HL-60 (cell line): ENCODE measurements at regions not wholly inside any gene's neighbourhood (a gene's known extent, or its start where the extent isn't known, plus 50 kb on each side); places are given as distances from the start of the nearest gene placed in this dataset.

Source experiments
- POLR2AphosphoS5 ChIP-seq: IDR thresholded peaks from 2 replicates; pipeline ENCODE4 v1.6.1; 2012; ENCODE audit warnings: low read depth
- TF ChIP-seq, protein P1 (sequence below): IDR thresholded peaks from one replicate; pipeline ENCODE4 v1.5.1; 2011; ENCODE audit warnings: low read length, control low read depth, inconsistent platforms; ENCODE audit not compliant: insufficient read depth
- TF ChIP-seq, protein P2 (sequence below): IDR thresholded peaks from 2 replicates; pipeline ENCODE4 v1.6.1; 2012; ENCODE audit warnings: low read depth; ENCODE audit not compliant: insufficient replicate concordance

DNA sequence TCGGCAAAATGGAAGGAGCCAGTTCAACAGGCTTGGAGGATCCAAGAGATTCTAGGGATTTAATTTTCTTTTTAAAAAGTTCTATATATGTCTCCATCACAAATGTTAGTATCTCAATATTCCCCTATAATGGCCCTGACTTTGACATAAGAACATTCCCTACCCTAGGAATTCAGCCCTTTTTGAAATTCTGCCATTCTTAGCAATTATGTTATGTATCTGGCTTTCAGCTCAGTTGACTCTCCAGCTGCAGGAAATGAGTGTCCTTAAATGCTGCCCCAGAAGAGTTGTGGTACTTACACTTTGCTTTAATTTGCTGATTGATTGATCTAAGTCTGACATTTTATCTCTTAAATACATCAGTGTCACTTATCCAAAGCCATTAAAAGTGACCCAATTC is 1454.3 kb downstream of the FSTL5 start:
- no peak for TF ChIP-seq POLR2AphosphoS5
- TF ChIP-seq, protein P1, sequence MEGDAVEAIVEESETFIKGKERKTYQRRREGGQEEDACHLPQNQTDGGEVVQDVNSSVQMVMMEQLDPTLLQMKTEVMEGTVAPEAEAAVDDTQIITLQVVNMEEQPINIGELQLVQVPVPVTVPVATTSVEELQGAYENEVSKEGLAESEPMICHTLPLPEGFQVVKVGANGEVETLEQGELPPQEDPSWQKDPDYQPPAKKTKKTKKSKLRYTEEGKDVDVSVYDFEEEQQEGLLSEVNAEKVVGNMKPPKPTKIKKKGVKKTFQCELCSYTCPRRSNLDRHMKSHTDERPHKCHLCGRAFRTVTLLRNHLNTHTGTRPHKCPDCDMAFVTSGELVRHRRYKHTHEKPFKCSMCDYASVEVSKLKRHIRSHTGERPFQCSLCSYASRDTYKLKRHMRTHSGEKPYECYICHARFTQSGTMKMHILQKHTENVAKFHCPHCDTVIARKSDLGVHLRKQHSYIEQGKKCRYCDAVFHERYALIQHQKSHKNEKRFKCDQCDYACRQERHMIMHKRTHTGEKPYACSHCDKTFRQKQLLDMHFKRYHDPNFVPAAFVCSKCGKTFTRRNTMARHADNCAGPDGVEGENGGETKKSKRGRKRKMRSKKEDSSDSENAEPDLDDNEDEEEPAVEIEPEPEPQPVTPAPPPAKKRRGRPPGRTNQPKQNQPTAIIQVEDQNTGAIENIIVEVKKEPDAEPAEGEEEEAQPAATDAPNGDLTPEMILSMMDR: no peak
- TF ChIP-seq, protein P2, sequence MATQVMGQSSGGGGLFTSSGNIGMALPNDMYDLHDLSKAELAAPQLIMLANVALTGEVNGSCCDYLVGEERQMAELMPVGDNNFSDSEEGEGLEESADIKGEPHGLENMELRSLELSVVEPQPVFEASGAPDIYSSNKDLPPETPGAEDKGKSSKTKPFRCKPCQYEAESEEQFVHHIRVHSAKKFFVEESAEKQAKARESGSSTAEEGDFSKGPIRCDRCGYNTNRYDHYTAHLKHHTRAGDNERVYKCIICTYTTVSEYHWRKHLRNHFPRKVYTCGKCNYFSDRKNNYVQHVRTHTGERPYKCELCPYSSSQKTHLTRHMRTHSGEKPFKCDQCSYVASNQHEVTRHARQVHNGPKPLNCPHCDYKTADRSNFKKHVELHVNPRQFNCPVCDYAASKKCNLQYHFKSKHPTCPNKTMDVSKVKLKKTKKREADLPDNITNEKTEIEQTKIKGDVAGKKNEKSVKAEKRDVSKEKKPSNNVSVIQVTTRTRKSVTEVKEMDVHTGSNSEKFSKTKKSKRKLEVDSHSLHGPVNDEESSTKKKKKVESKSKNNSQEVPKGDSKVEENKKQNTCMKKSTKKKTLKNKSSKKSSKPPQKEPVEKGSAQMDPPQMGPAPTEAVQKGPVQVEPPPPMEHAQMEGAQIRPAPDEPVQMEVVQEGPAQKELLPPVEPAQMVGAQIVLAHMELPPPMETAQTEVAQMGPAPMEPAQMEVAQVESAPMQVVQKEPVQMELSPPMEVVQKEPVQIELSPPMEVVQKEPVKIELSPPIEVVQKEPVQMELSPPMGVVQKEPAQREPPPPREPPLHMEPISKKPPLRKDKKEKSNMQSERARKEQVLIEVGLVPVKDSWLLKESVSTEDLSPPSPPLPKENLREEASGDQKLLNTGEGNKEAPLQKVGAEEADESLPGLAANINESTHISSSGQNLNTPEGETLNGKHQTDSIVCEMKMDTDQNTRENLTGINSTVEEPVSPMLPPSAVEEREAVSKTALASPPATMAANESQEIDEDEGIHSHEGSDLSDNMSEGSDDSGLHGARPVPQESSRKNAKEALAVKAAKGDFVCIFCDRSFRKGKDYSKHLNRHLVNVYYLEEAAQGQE: no peak
